ENCODE measurements at regions not wholly inside any gene's neighbourhood (a gene's known extent, or its start where the extent isn't known, plus 50 kb on each side); places are given as distances from the start of the nearest gene placed in this dataset.
"Not testable (repeated sequence)": the region's sequence is repeated elsewhere in the genome, so short reads cannot be mapped to it uniquely, and the experiment has no call there.

- DNase-seq (ENCODE audit: low spot score), result no peak
Observed at GRCh38 chr5:158516521-158516920, 583.2 kb downstream of the EBF1 start.

GRCh38 chr5:158514986-158515359 lies 584.7 kb downstream of the EBF1 start:
- no peak for DNase-seq (ENCODE audit: low spot score)

- no peak for DNase-seq (ENCODE audit: low spot score)
Observed at GRCh38 chr5:158514319-158514985, 585.3 kb downstream of the EBF1 start.

- DNase-seq (ENCODE audit: low spot score), result no peak
Observed at GRCh38 chr5:158513490-158514318, 586.0 kb downstream of the EBF1 start.

- DNase-seq (ENCODE audit: low spot score), result no peak
Observed at GRCh38 chr5:158511454-158511853, 588.3 kb downstream of the EBF1 start.

GRCh38 chr5:158510479-158510878 lies 589.2 kb downstream of the EBF1 start:
- no peak for DNase-seq (ENCODE audit: low spot score)

GRCh38 chr5:158506648-158507047 lies 593.1 kb downstream of the EBF1 start:
- DNase-seq (ENCODE audit: low spot score), result no peak

GRCh38 chr5:158502686-158503085 lies 597.0 kb downstream of the EBF1 start:
- DNase-seq (ENCODE audit: low spot score), result no peak

GRCh38 chr5:158499892-158500418 lies 599.8 kb downstream of the EBF1 start:
- DNase-seq (ENCODE audit: low spot score), result no peak

GRCh38 chr5:158499075-158499891 lies 600.4 kb downstream of the EBF1 start:
- DNase-seq (ENCODE audit: low spot score), result no peak

- no peak for DNase-seq (ENCODE audit: low spot score)
Observed at GRCh38 chr5:158496624-158497023, 603.1 kb downstream of the EBF1 start.

- no peak for DNase-seq (ENCODE audit: low spot score)
Observed at GRCh38 chr5:158494541-158494940, 605.2 kb downstream of the EBF1 start.

- not testable (repeated sequence) for DNase-seq (ENCODE audit: low spot score)
Observed at GRCh38 chr5:158494044-158494443, 605.7 kb downstream of the EBF1 start.

GRCh38 chr5:158492841-158493242 lies 606.9 kb downstream of the EBF1 start:
- no peak for DNase-seq (ENCODE audit: low spot score)

GRCh38 chr5:158492136-158492535 lies 607.6 kb downstream of the EBF1 start:
- no peak for DNase-seq (ENCODE audit: low spot score)

- DNase-seq (ENCODE audit: low spot score), result no peak
Observed at GRCh38 chr5:158487664-158488063, 612.1 kb downstream of the EBF1 start.

GRCh38 chr5:158487156-158487555 lies 612.6 kb downstream of the EBF1 start:
- no peak for DNase-seq (ENCODE audit: low spot score)

- no peak for DNase-seq (ENCODE audit: low spot score)
Observed at GRCh38 chr5:158486566-158486965, 613.1 kb downstream of the EBF1 start.

GRCh38 chr5:158485604-158486081 lies 614.1 kb downstream of the EBF1 start:
- DNase-seq (ENCODE audit: low spot score), result no peak

GRCh38 chr5:158485047-158485446 lies 614.7 kb downstream of the EBF1 start:
- no peak for DNase-seq (ENCODE audit: low spot score)

- DNase-seq (ENCODE audit: low spot score), result no peak
Observed at GRCh38 chr5:158484150-158484549, 615.6 kb downstream of the EBF1 start.

- DNase-seq (ENCODE audit: low spot score), result no peak
Observed at GRCh38 chr5:158483281-158483860, 616.3 kb downstream of the EBF1 start.
